C4-2B (cell line): ENCODE measurements at regions not wholly inside any gene's neighbourhood (a gene's known extent, or its start where the extent isn't known, plus 50 kb on each side); places are given as distances from the start of the nearest gene placed in this dataset.

ENCODE experiments used
- CTCF ChIP-seq: fragments of 450-650 bp; conservative IDR thresholded peaks from 2 replicates; pipeline ENCODE4 v1.5.1; 2017; ENCODE audit warnings: mild to moderate bottlenecking
- ZFX ChIP-seq: fragments of 450-650 bp; IDR thresholded peaks from 2 replicates; pipeline ENCODE4 v1.6.1; 2017

DNA sequence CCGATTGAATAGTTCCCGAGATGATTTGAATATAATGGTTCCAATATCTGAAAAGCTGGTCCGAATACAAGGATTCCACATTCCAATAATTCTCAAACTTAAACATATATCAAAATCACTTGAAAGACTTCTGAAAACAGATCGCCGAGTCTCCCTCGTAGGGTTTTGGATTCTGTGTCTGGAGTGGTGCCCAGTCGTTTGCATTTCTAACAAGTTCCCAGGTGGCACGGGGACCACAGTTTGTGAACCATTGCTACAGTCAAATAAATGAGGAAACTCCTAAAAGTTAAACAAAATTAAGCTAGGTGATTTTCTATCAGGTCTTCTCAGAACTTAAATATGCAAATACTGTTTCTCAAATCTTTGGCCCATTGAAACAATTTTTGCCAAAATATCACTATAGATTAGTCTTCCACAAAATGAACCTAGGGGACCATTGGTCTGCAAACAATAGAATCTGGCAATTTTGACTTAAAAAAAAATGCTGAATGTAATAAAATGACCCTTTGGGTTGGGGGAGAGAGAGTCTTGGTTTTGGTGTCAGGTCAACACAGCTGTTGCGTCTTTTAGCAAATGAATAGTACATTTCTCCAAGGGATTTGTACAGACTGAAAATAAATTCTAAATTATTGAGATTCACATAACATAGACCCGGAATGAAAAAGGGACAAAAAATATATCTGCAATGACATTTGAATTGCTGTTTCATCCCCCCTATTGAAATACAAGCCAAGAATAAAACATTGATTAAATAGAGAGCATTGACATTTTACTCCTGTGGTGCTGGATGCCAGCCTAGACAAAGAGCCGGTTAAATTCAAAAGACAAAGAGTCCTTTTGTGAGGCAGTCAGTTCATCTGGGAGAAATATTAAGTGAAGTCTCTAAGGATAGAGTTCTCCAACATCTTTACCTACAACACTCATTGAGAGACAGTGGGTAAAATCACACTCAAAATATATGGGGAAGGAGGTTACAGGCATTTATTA lies 175.7 kb upstream of the ADAMTS9 start:
- TF ChIP-seq CTCF (no peak), ZFX (no peak)
